ENCODE measurements at regions not wholly inside any gene's neighbourhood (a gene's known extent, or its start where the extent isn't known, plus 50 kb on each side); places are given as distances from the start of the nearest gene placed in this dataset.

GRCh38 chr20:3311623-3312022, 72.6 kb upstream of the SLC4A11 start:
- no peak for DNase-seq (ENCODE audit: low read depth)

DNA sequence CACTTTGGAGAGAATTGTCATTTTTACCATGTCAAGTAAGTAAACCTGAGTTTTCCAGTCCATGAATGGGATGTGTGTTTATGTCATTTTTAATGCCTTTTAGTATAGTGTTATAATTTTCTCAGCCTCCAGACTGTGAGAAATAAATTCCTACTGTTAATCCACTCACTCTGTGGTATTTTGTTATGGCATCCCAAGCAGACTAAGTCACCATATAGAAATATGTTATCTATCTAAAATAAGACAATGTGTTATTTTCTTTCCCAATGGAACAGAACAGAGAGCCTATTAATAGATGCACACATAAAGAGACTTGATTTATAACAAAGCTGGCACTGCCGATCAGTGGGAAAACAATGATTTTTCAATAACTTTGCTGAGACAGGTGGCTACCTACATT, 70.2 kb upstream of the SLC4A11 start:
- no peak for DNase-seq (ENCODE audit: low read depth)

GRCh38 chr20:3307725-3308124, 68.7 kb upstream of the SLC4A11 start:
- no peak for DNase-seq (ENCODE audit: low read depth)

DNA sequence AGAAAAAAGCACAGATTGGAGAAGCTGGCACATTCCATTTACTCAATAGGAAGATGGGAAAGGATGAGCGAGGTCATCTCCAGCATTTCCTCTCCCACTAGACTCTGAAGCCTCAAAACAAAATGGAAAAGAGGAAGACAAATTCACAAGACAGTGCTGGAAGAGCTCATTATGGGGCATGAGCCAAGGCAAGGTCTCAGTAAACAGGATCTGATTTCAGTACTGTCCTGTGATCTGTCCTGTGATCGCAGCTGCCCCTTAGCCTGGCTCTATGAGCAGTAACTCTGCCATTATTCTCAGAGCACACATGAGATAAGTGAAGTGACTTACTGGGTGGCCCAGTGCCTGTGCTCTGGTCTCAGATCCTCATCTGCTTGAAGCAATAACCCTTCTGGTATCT, 68.1 kb upstream of the SLC4A11 start:
- DNase-seq (ENCODE audit: low read depth) = no peak

DNA sequence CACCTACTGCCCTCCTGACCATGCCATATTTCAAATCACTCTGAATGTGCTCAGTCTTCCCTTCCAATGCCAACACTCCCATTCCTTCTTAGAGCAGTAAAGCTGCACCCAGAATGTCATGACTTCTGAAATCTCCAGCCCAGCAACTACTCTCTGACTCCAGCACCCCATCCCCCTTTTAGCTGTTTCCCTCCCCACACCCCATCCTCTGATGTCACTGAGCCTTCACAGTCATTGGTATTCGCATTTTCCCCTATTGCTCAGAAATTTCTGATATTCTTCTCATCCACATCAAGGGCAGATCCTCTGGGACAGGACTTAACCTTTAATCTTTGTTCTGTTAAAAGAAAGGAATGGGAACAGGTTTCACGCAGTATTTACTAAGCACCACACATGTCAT, 67.1 kb upstream of the SLC4A11 start:
- no peak for DNase-seq (ENCODE audit: low read depth)

DNA sequence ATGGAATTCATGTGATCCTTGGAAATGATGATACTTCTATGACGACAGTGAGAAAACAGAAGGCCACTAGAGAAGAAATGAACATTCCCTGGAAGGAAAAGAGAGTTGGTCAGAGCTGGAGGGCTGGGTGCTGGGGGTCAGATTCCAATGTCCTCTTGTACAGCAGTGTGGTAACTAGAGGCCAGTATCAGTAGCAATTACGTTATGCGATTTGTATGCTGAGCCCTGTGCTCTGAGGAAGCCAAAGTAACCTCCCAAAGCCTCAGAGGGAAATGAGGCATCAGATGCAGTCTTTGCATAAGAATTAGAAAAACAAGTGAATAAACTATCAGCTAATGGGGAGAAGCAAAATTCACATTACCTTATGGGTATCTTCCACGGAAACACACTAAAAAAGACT, 65.5 kb upstream of the SLC4A11 start:
- DNase-seq (ENCODE audit: low read depth) = no peak

DNA sequence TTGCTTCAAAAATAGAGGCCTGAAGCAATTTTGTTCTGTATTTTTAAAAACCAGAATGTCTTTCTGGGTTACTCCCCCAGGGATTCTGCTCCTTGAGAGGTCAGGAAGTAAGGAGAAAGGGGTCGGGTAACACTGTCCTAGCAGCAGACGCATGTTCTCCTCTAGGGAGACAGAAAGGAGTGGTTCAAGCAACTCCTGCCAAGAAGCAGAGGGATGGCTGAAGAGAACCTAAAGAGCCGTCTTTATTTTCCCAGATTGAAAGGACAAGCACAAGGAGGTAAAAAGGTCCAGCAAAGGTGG, 58.0 kb upstream of the SLC4A11 start:
- DNase-seq (ENCODE audit: low read depth) = no peak

DNA sequence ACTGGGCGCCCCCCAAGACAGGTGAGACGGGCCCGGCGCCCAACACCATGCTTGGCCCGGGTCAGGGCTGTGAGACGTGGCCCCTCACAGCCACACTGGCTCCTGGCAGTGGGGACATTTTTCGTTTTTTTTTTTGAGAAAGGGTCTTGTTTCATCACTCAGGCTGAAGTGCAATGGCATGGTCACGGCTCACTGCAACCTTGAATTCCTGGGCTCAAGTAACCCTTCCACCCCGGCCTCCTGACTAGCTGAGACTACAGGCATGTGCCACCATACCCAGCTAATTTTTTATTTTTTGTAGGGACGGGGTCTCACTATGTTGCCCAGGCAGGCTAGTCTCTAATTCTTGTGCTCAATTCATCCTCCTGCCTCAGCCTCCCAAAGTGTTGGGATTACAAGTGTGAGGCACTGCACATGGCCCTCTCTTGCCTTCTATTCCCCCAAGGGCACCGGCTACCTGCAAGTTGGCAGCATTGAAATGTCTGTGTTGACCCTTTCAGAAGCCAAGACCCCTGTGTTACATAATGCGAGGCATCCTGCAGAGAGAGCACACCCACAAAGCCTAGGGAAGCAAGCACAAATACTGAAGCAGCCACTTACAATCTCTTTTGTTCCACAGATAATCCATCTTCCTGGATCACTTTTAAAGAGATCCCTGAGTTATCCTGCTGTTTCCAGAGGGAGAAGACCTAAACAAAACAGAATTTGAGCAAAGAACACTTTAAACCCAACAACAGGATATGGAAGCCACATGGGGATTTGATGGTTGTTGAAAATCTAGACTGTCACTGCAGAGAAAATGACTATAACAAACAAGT, 57.5 kb upstream of the SLC4A11 start:
- DNase-seq (ENCODE audit: low read depth) = peak; percentile 22

Data from renal cortical epithelial cell (primary cell).